Smooth muscle cell (in vitro differentiated cells): ENCODE measurements at regions not wholly inside any gene's neighbourhood (a gene's known extent, or its start where the extent isn't known, plus 50 kb on each side); places are given as distances from the start of the nearest gene placed in this dataset.

Experiments used
- DNase-seq: peaks from one replicate; lab custom pipeline; 2025; ENCODE audit not compliant: unreplicated experiment; lab: John Stamatoyannopoulos, UW
- H2AFZ ChIP-seq: fragments of 200-600 bp; sonication (generic); 2 replicates; pipeline ENCODE4 v1.6.0; 2016; ENCODE audit warnings: antibody characterized with exemption, low read depth, mild to moderate bottlenecking
- H3F3A ChIP-seq: fragments of 200-600 bp; sonication (generic); 2 replicates; pipeline ENCODE4 v1.6.0; 2017; ENCODE audit warnings: antibody characterized with exemption, low read depth
- H3K27ac ChIP-seq: fragments of 200-600 bp; sonication (generic); 2 replicates; pipeline ENCODE4 v1.5.1; 2016; ENCODE audit warnings: low read depth, mild to moderate bottlenecking
- H3K27me3 ChIP-seq: fragments of 200-600 bp; sonication (generic); 2 replicates; pipeline ENCODE4 v1.6.1; 2016; ENCODE audit warnings: low read depth, mild to moderate bottlenecking
- H3K36me3 ChIP-seq: fragments of 200-600 bp; sonication (generic); 2 replicates; pipeline ENCODE4 v1.5.1; 2016; ENCODE audit warnings: low read depth
- H3K4me1 ChIP-seq: fragments of 200-600 bp; sonication (generic); 2 replicates; pipeline ENCODE4 v1.5.1; 2016; ENCODE audit warnings: low read depth
- H3K4me2 ChIP-seq: fragments of 200-600 bp; sonication (generic); 2 replicates; pipeline ENCODE4 v1.6.0; 2016; ENCODE audit warnings: mild to moderate bottlenecking
- H3K4me3 ChIP-seq: fragments of 200-600 bp; sonication (generic); 2 replicates; pipeline ENCODE4 v1.5.1; 2016; ENCODE audit warnings: mild to moderate bottlenecking
- H3K79me2 ChIP-seq: fragments of 200-600 bp; sonication (generic); 2 replicates; pipeline ENCODE4 v1.6.0; 2016; ENCODE audit warnings: low read depth, mild to moderate bottlenecking
- H3K9ac ChIP-seq: fragments of 200-600 bp; sonication (generic); 2 replicates; pipeline ENCODE4 v1.6.0; 2016; ENCODE audit warnings: low read depth
- H3K9me3 ChIP-seq: fragments of 200-600 bp; sonication (generic); replicated peaks from 2 replicates; pipeline ENCODE4 v1.5.1; 2016; ENCODE audit warnings: low read depth
- H4K20me1 ChIP-seq: fragments of 200-600 bp; sonication (generic); 2 replicates; pipeline ENCODE4 v1.6.0; 2016; ENCODE audit warnings: low read depth
- WGBS: methylation state at CpG from one replicate; pipeline ENCODE4 v1.1.7; 2016; ENCODE audit warnings: low lambda C conversion rate; 5-methylcytosine and 5-hydroxymethylcytosine counted together
- TF ChIP-seq, protein P1 (sequence below): fragments of 200-600 bp; sonication (generic); IDR thresholded peaks from 2 replicates; pipeline ENCODE4 v1.5.1; 2017; ENCODE audit warnings: borderline replicate concordance, mild to moderate bottlenecking, antibody characterized with exemption; ENCODE audit not compliant: insufficient read depth, poor library complexity, severe bottlenecking

- no peak overlapping the region for H2AFZ ChIP-seq
- no peak overlapping the region for H3K9ac ChIP-seq
- no peak overlapping the region for H3K4me3 ChIP-seq
- TF ChIP-seq, protein P1, sequence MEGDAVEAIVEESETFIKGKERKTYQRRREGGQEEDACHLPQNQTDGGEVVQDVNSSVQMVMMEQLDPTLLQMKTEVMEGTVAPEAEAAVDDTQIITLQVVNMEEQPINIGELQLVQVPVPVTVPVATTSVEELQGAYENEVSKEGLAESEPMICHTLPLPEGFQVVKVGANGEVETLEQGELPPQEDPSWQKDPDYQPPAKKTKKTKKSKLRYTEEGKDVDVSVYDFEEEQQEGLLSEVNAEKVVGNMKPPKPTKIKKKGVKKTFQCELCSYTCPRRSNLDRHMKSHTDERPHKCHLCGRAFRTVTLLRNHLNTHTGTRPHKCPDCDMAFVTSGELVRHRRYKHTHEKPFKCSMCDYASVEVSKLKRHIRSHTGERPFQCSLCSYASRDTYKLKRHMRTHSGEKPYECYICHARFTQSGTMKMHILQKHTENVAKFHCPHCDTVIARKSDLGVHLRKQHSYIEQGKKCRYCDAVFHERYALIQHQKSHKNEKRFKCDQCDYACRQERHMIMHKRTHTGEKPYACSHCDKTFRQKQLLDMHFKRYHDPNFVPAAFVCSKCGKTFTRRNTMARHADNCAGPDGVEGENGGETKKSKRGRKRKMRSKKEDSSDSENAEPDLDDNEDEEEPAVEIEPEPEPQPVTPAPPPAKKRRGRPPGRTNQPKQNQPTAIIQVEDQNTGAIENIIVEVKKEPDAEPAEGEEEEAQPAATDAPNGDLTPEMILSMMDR: no peak
- no peaks in the 10 kb centered on the region for H3K9me3 ChIP-seq
- no peaks in the 10 kb centered on the region for H3K36me3 ChIP-seq
- H3K4me1 ChIP-seq: no peaks in the 10 kb centered on the region
- H4K20me1 ChIP-seq: no peaks in the 10 kb centered on the region
- no peaks in the 10 kb centered on the region for H3K79me2 ChIP-seq
- H3K27me3 ChIP-seq: no peaks in the 10 kb centered on the region
- no peak overlapping the region for H3K27ac ChIP-seq
- DNase-seq: no peak
- peak overlapping the region; percentile 24 for H3K4me2 ChIP-seq
- peaks cover 11% of the 10 kb centered on the region for H3F3A ChIP-seq
Measured at GRCh38 chr7:108717781-108718180, 148.1 kb downstream of the DNAJB9 start.

GRCh38 chr7:108719631-108720030 is 150.0 kb downstream of the DNAJB9 start:
- Histone ChIP-seq H3K9ac (no peak overlapping the region), H2AFZ (no peak overlapping the region), H3K27ac (no peak overlapping the region), H3K4me3 (no peak overlapping the region), H3K9me3 (no peaks in the 10 kb centered on the region), H4K20me1 (no peaks in the 10 kb centered on the region), H3K4me1 (no peaks in the 10 kb centered on the region), H3K4me2 (no peak overlapping the region), H3K27me3 (no peaks in the 10 kb centered on the region), H3K79me2 (no peaks in the 10 kb centered on the region), H3K36me3 (no peaks in the 10 kb centered on the region), H3F3A (peaks cover 11% of the 10 kb centered on the region)
- TF ChIP-seq, protein P1: no peak
- no peak for DNase-seq

DNA sequence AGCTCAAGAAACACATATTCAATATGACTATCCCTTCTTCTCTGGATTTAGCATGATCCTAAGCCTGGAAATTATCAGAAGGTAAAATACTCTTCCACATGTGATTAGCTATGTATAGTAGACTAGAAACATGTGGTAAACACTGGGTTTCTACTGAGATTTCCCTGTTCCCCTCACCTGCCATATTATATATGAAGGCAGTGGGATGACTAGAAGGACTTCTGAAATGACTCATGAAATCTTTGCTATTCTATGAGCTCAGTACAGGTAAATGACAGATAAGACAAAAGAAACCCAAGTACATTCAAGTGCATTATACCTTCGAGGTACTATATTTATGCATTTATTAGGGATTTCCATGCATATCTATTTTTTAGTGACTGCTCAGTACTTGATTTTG is 152.9 kb downstream of the DNAJB9 start:
- 86% methylated on average over 1 of the region's 1 CpG for WGBS
- no peaks in the 10 kb centered on the region for H4K20me1 ChIP-seq
- TF ChIP-seq, protein P1: no peak
- H3K36me3 ChIP-seq: no peaks in the 10 kb centered on the region
- no peaks in the 10 kb centered on the region for H3K9me3 ChIP-seq
- no peaks in the 10 kb centered on the region for H3K79me2 ChIP-seq
- H3K4me2 ChIP-seq: no peak overlapping the region
- H3F3A ChIP-seq: peaks cover 4% of the 10 kb centered on the region
- H3K27ac ChIP-seq: no peak overlapping the region
- no peak overlapping the region for H2AFZ ChIP-seq
- no peak overlapping the region for H3K9ac ChIP-seq
- no peak overlapping the region for H3K4me3 ChIP-seq
- H3K27me3 ChIP-seq: no peaks in the 10 kb centered on the region
- DNase-seq: no peak
- H3K4me1 ChIP-seq: no peaks in the 10 kb centered on the region

DNA sequence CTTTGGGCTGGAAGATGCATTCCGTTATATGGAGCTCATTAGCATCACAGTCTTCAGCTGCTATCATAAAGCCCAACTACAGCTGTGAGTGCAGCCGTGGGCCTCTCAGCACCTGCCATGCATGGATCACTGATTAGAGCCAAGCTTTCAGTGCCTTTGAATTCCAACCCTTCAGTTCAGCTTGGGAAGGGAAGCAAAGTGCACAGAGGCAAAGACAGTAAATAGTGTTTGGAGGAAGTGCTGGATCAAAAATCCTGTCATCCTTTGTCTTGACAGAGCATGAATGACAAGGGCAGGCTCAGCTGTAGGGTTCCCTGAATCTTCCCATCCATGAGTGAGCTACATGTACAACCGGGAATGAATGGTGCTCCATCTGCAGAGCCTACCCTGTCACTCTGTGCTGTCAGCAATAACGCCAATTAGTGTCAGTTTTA is 153.7 kb downstream of the DNAJB9 start:
- Histone ChIP-seq H3K4me3 (no peak overlapping the region), H3K27ac (no peak overlapping the region), H3K4me1 (no peaks in the 10 kb centered on the region), H3K27me3 (no peaks in the 10 kb centered on the region), H3F3A (no peaks in the 10 kb centered on the region), H3K36me3 (no peaks in the 10 kb centered on the region), H4K20me1 (no peaks in the 10 kb centered on the region), H3K4me2 (no peak overlapping the region), H3K9me3 (no peaks in the 10 kb centered on the region), H2AFZ (no peak overlapping the region), H3K9ac (no peak overlapping the region), H3K79me2 (no peaks in the 10 kb centered on the region)
- TF ChIP-seq, protein P1: no peak
- 80% methylated on average over 4 of the region's 4 CpGs for WGBS
- no peak for DNase-seq
